ENCODE measurements at regions not wholly inside any gene's neighbourhood (a gene's known extent, or its start where the extent isn't known, plus 50 kb on each side); places are given as distances from the start of the nearest gene placed in this dataset.

GRCh38 chr18:47458483-47458882 is 207.0 kb upstream of the SKOR2 start:
- H3K27ac Mint-ChIP-seq, result no peak overlapping the region
- no peaks in the 10 kb centered on the region for H3K36me3 Mint-ChIP-seq (ENCODE audit: low read depth)
- H3K9me3 Mint-ChIP-seq, result no peaks in the 10 kb centered on the region
- H3K27me3 Mint-ChIP-seq, result no peaks in the 10 kb centered on the region
- no peaks in the 10 kb centered on the region for H3K4me1 Mint-ChIP-seq (ENCODE audit: low read depth)
- intact Hi-C loops (cut with micrococcal nuclease), result no loop called here
- H3K4me3 Mint-ChIP-seq, result no peak overlapping the region

DNA sequence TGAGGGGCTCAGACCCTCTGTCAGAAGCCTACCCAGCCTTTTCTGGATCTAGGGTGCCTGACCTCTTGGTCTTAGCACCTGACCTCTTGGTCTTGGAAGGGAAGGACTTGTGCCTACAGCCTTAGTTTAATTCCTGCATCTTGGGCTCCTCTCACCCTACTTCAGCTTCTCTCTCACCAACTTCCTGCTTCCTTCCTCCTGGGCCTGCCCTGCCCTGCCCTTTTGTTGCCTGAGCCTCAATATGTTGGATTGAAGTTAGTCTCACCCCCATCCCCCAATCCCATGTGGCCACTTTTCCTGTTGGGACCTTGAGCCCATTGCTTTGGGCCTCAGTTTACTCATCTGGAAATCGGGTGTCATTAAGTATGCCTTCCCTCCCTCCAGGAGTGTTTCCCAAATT is 206.2 kb upstream of the SKOR2 start:
- H3K27me3 Mint-ChIP-seq, result no peaks in the 10 kb centered on the region
- no peak overlapping the region for H3K4me3 Mint-ChIP-seq
- H3K9me3 Mint-ChIP-seq, result no peaks in the 10 kb centered on the region
- intact Hi-C loops (cut with micrococcal nuclease), result no loop called here
- no peak overlapping the region for H3K27ac Mint-ChIP-seq
- H3K4me1 Mint-ChIP-seq (ENCODE audit: low read depth), result no peaks in the 10 kb centered on the region
- H3K36me3 Mint-ChIP-seq (ENCODE audit: low read depth), result no peaks in the 10 kb centered on the region

DNA sequence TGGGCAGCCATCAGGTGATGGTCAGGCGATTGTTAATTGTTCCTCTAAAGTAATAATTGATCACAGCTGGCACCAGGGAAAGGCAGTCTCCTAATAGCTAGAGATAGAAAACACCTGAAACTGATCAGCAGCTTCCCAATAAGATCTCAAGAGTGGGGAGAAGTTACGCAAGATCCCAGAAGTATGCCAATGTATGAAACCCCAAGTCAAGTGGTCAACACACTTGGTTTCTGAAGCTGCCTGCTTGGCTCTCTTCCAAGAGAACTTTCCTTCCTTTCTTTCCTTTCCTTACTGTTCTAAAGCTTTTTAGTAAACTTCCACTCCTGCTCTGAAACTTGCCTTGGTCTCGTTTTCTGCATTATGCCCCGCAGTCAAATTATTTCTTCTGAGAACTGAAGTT is 201.6 kb upstream of the SKOR2 start:
- intact Hi-C loops (cut with micrococcal nuclease), result no loop called here
- no peaks in the 10 kb centered on the region for H3K27me3 Mint-ChIP-seq
- no peaks in the 10 kb centered on the region for H3K9me3 Mint-ChIP-seq
- no peak overlapping the region for H3K4me3 Mint-ChIP-seq
- H3K4me1 Mint-ChIP-seq (ENCODE audit: low read depth), result no peaks in the 10 kb centered on the region
- H3K36me3 Mint-ChIP-seq (ENCODE audit: low read depth), result no peaks in the 10 kb centered on the region
- H3K27ac Mint-ChIP-seq, result no peak overlapping the region

- H3K4me3 Mint-ChIP-seq, result no peak overlapping the region
- no peaks in the 10 kb centered on the region for H3K27me3 Mint-ChIP-seq
- H3K27ac Mint-ChIP-seq, result no peak overlapping the region
- intact Hi-C loops (cut with micrococcal nuclease), result no loop called here
- H3K36me3 Mint-ChIP-seq (ENCODE audit: low read depth), result no peaks in the 10 kb centered on the region
- no peaks in the 10 kb centered on the region for H3K4me1 Mint-ChIP-seq (ENCODE audit: low read depth)
- peaks cover 9% of the 10 kb centered on the region for H3K9me3 Mint-ChIP-seq
These were observed 197.5 kb upstream of the SKOR2 start for GRCh38 chr18:47448956-47449355.

DNA sequence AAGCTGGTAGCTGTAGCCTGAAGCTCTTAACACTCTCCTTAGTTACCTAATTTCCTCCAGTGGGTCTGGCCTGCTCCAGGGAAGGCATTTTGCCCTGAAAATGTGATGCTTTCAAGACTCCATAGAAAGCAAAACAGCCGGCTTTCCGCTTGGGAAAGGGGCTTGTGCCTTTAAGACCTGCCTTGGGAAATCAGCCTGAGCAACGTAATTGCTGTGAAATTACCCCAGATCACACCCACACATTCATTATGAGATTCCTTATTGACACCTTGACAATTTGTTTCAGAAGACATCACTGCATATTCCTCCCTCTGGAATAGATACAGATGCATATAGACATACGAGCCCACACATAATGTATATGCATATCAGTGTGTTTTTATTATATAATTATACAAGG is 190.5 kb upstream of the SKOR2 start:
- Mint-ChIP-seq H3K9me3 (peaks cover 9% of the 10 kb centered on the region), H3K4me1 (ENCODE audit: low read depth) (no peaks in the 10 kb centered on the region), H3K36me3 (ENCODE audit: low read depth) (no peaks in the 10 kb centered on the region), H3K27ac (no peak overlapping the region), H3K4me3 (no peak overlapping the region), H3K27me3 (no peaks in the 10 kb centered on the region)
- intact Hi-C loops (cut with micrococcal nuclease), result no loop called here

DNA sequence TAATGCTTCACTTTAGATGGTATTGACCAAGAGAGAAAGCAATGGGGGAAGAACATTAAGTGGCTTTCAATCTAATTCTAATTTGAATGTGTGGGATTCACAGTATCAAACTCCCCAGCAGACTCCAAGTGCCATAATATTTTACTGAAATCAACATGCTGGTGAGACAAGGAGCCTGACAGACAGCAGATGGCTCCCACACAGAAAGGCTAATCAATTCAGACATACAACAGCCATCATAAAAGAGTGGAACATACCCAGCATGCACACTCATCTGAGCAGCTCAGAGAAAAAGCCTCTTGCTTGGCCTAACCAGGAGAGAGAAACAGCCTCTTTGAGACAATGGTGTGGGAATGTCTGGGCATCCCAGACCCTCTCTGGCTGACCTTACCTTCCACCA is 186.5 kb upstream of the SKOR2 start:
- Mint-ChIP-seq H3K27me3 (no peaks in the 10 kb centered on the region), H3K4me1 (ENCODE audit: low read depth) (no peaks in the 10 kb centered on the region), H3K36me3 (ENCODE audit: low read depth) (no peaks in the 10 kb centered on the region), H3K4me3 (no peak overlapping the region), H3K9me3 (no peaks in the 10 kb centered on the region), H3K27ac (no peak overlapping the region)
- intact Hi-C loops (cut with micrococcal nuclease), result no loop called here

DNA sequence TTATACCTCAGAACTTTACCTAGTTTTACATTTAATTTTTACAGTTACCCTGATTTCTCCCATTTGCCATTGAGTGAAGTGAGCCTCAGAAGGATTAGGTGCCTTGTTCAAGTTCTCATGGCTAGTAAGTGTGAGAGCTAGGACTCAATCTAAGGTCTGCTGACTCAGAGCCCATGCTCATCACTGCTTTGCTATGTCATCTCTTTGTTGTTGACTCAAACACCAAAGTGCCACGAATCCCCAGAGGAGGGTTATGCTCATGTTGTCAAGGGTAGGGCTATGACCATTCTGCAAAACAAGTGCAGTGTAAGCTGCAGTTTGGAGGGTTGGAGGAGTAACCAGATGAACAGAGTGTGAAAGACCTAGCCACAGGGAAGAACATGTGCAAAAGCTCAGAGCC is 185.4 kb upstream of the SKOR2 start:
- intact Hi-C loops (cut with micrococcal nuclease), result no loop called here
- Mint-ChIP-seq H3K36me3 (ENCODE audit: low read depth) (no peaks in the 10 kb centered on the region), H3K9me3 (no peaks in the 10 kb centered on the region), H3K27ac (no peak overlapping the region), H3K27me3 (no peaks in the 10 kb centered on the region), H3K4me3 (no peak overlapping the region), H3K4me1 (ENCODE audit: low read depth) (no peaks in the 10 kb centered on the region)

DNA sequence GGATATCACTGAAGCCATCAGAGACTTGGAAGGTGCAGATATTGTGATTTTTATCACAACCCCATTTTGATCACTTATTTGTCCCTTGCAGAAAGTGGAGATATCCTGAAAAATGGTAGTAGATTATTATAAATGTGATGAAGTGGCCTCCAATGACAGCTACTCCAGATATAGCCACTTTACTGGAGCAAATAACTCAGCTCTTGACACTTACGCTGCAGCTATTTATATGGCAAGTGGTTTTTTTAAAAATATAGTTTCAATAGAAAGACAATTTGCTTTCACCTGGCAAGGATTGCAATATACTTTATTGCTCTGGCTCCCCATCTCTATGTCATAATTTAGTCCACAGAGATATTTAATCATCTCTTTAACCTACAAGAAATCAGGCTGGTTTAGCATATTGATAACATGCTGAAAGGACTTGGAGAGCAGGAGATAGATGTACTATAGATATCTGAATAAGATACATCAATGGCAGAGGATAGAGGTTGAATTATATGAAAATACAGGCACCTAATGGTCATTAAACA is 182.8 kb upstream of the SKOR2 start:
- no peaks in the 10 kb centered on the region for H3K36me3 Mint-ChIP-seq (ENCODE audit: low read depth)
- no peak overlapping the region for H3K27ac Mint-ChIP-seq
- H3K9me3 Mint-ChIP-seq, result no peaks in the 10 kb centered on the region
- no peak overlapping the region for H3K4me3 Mint-ChIP-seq
- no peaks in the 10 kb centered on the region for H3K4me1 Mint-ChIP-seq (ENCODE audit: low read depth)
- intact Hi-C loops (cut with micrococcal nuclease), result no loop called here
- no peaks in the 10 kb centered on the region for H3K27me3 Mint-ChIP-seq

GRCh38 chr18:47427923-47428637 is 176.6 kb upstream of the SKOR2 start:
- Mint-ChIP-seq H3K4me1 (ENCODE audit: low read depth) (no peaks in the 10 kb centered on the region), H3K4me3 (no peak overlapping the region), H3K9me3 (no peaks in the 10 kb centered on the region), H3K36me3 (ENCODE audit: low read depth) (no peaks in the 10 kb centered on the region), H3K27me3 (no peaks in the 10 kb centered on the region), H3K27ac (no peak overlapping the region)
- intact Hi-C loops (cut with micrococcal nuclease), result no loop called here

DNA sequence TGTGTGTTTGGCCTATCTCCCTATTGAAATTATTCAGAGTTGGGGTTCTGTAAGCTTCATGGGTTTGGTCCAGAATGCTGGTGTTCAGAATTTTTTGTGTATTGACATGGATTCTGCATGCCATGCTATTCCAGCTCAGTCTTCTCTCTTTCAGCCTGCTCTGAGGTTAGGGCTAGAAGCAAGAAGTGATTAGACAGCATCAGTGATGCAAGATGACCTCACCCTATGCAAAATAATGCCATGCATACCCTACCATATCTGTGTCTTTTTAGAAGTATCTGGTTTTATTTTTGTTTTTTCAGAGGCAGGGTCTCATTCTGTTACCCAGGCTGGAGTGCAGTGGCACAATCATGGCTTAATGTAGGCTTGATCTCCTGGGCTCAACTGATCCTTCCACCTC is 175.6 kb upstream of the SKOR2 start:
- no peaks in the 10 kb centered on the region for H3K4me1 Mint-ChIP-seq (ENCODE audit: low read depth)
- intact Hi-C loops (cut with micrococcal nuclease), result no loop called here
- H3K27ac Mint-ChIP-seq, result no peak overlapping the region
- no peaks in the 10 kb centered on the region for H3K9me3 Mint-ChIP-seq
- no peaks in the 10 kb centered on the region for H3K27me3 Mint-ChIP-seq
- no peaks in the 10 kb centered on the region for H3K36me3 Mint-ChIP-seq (ENCODE audit: low read depth)
- H3K4me3 Mint-ChIP-seq, result no peak overlapping the region

DNA sequence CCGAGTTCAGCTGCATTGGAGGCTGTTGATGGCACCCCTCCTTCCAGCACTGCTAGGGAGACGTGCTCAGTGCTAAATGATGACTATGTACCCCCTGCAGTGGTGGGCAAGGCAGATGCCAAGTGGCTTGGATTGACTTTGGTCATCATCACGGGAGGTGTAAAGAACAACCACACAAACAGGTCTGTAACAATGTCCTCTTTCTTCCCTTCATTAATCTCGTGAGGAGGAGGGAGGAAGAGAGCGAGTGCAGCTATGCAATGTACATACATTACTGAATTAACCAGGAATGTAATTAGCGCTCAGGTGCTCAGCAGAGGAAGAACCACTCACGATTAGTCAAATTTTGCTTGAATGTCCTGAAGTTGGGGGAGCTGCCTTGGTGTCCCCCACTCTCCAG is 173.9 kb upstream of the SKOR2 start:
- Mint-ChIP-seq H3K27me3 (no peaks in the 10 kb centered on the region), H3K9me3 (no peaks in the 10 kb centered on the region), H3K4me3 (no peak overlapping the region), H3K27ac (no peak overlapping the region), H3K4me1 (ENCODE audit: low read depth) (no peaks in the 10 kb centered on the region), H3K36me3 (ENCODE audit: low read depth) (no peaks in the 10 kb centered on the region)
- intact Hi-C loops (cut with micrococcal nuclease), result no loop called here

GRCh38 chr18:47422524-47422923 is 171.1 kb upstream of the SKOR2 start:
- Mint-ChIP-seq H3K27ac (no peak overlapping the region), H3K4me3 (no peak overlapping the region), H3K36me3 (ENCODE audit: low read depth) (no peaks in the 10 kb centered on the region), H3K4me1 (ENCODE audit: low read depth) (peaks cover 5% of the 10 kb centered on the region), H3K9me3 (no peaks in the 10 kb centered on the region), H3K27me3 (no peaks in the 10 kb centered on the region)
- intact Hi-C loops (cut with micrococcal nuclease), result no loop called here

DNA sequence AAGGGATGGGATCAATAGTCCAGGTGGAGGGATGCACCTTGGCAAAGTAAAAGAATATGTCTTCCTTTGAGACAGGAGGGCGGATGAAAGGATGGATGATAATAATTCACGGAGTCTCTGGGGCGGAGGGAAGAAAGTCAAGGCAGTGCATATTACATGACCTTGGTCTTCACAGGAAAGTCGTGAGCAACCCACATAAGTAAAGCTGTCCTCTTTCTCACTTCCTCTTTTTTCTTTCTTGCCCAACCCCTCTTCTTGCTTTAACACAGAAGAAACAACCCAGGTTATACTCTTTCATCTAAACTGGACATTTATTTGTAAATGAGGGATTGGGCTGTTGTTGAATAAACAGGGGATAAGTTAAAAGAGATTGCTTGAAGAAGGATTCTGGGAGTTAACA is 168.7 kb upstream of the SKOR2 start:
- H3K4me1 Mint-ChIP-seq (ENCODE audit: low read depth), result peaks cover 10% of the 10 kb centered on the region
- no peaks in the 10 kb centered on the region for H3K9me3 Mint-ChIP-seq
- H3K27ac Mint-ChIP-seq, result no peak overlapping the region

DNA sequence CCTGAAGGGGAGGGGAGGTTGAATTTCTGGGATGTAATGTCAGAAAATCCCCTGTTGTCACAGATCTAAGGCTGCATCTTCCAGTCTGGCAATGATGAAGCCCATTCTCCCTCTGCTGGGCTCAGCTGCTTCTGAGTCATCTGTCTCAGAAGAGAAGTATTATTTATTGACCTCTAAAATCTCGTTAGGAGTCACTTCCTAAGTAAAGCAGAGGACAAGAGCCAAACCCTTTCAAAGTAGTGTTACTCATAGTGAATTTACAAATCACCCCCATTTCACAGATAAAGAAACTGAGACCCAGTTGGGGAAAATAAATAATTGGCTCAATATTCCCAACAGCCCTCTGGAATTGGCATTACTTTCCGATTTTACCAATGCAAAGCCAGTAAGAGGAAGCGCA is 167.3 kb upstream of the SKOR2 start:
- no peak overlapping the region for H3K27ac Mint-ChIP-seq
- H3K4me3 Mint-ChIP-seq, result no peak overlapping the region
- intact Hi-C loops (cut with micrococcal nuclease), result no loop called here

More for the DNA sequence above, 168.7 kb upstream of the SKOR2 start:
- intact Hi-C loops (cut with micrococcal nuclease), result no loop called here
- Mint-ChIP-seq H3K36me3 (ENCODE audit: low read depth) (no peaks in the 10 kb centered on the region), H3K27me3 (peaks cover 3% of the 10 kb centered on the region), H3K4me3 (no peak overlapping the region)

DNA sequence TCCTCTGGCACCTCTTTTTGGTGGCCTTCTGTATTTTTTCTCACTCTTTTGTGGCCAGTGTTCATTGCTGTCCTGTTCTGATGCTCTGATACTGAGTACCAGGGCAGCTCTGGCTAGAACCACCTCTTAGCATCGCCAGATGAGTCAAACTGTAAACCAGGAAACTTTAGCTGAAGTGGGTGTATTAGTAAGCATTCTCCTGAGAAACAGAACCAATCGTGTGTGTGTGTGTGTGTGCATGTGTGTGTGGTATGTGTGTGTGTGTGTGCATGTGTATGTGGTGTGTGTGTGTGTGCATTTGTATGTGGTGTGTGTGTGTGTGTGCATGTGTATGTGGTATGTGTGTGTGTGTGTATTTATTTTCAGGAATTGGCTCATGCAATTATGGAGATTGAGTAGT is 166.3 kb upstream of the SKOR2 start:
- Mint-ChIP-seq H3K27me3 (peaks cover 4% of the 10 kb centered on the region), H3K4me1 (ENCODE audit: low read depth) (peaks cover 10% of the 10 kb centered on the region), H3K36me3 (ENCODE audit: low read depth) (no peaks in the 10 kb centered on the region), H3K27ac (no peak overlapping the region), H3K4me3 (no peak overlapping the region), H3K9me3 (no peaks in the 10 kb centered on the region)
- intact Hi-C loops (cut with micrococcal nuclease), result no loop called here

More for the DNA sequence above, 167.3 kb upstream of the SKOR2 start:
- Mint-ChIP-seq H3K27me3 (peaks cover 3% of the 10 kb centered on the region), H3K36me3 (ENCODE audit: low read depth) (no peaks in the 10 kb centered on the region), H3K9me3 (no peaks in the 10 kb centered on the region), H3K4me1 (ENCODE audit: low read depth) (peaks cover 10% of the 10 kb centered on the region)
